H1 (cell line): ENCODE measurements at regions not wholly inside any gene's neighbourhood (a gene's known extent, or its start where the extent isn't known, plus 50 kb on each side); places are given as distances from the start of the nearest gene placed in this dataset.

ENCODE experiments used
- CTCF ChIA-PET: fragments of 300-600 bp; sonication (Branson Sonifier 250); formaldehyde crosslinking; loops from one replicate; lab custom pipeline; 2021; ENCODE audit not compliant: partially characterized antibody; lab: Charles Lee
- POLR2A ChIA-PET: fragments of 300-600 bp; sonication (Branson Sonifier 250); formaldehyde crosslinking; loops from one replicate; lab custom pipeline; 2021; ENCODE audit warnings: inconsistent platforms; ENCODE audit not compliant: partially characterized antibody; lab: Charles Lee
- DNase-seq, 2 experiments: peaks; one replicate each; pipeline versions ENCODE4 v3.0.0 to v3.0.0-alpha.2; 2010 to 2022; ENCODE audit warnings: low spot score in 2 of 2, low read depth in 1 of 2, mixed read lengths in 1 of 2
- FAIRE-seq: peaks from 2 replicates; lab custom pipeline; 2011; peaks lifted over from hg19 to GRCh38; lab: Jason Lieb, UNC
- H2AFZ ChIP-seq: 2 replicates; pipeline ENCODE4 v1.8.1; 2012; ENCODE audit warnings: low read length, inconsistent platforms
- H2AK5ac ChIP-seq: 2 replicates; pipeline ENCODE4 v1.6.1; 2013; ENCODE audit warnings: low read depth, low read length
- H2BK120ac ChIP-seq: replicated peaks from 2 replicates; pipeline ENCODE3; 2013; ENCODE audit warnings: low read depth, low read length, inconsistent platforms
- H2BK12ac ChIP-seq: 2 replicates; pipeline ENCODE4 v1.6.1; 2013; ENCODE audit warnings: low read depth, low read length
- H2BK15ac ChIP-seq: 2 replicates; pipeline ENCODE4 v1.6.1; 2013; ENCODE audit warnings: low read length
- H2BK20ac ChIP-seq: 2 replicates; pipeline ENCODE4 v1.6.1; 2013; ENCODE audit warnings: low read length
- H2BK5ac ChIP-seq: 2 replicates; pipeline ENCODE4 v1.6.1; 2013; ENCODE audit warnings: low read depth, low read length
- H3K14ac ChIP-seq: 2 replicates; pipeline ENCODE4 v1.6.1; 2013; ENCODE audit warnings: inconsistent platforms; ENCODE audit not compliant: insufficient read length
- H3K18ac ChIP-seq: 2 replicates; pipeline ENCODE4 v1.6.1; 2013; ENCODE audit warnings: low read length; ENCODE audit errors: extremely low read depth
- H3K23ac ChIP-seq: 2 replicates; pipeline ENCODE4 v1.6.1; 2013; ENCODE audit warnings: inconsistent platforms; ENCODE audit not compliant: insufficient read length
- H3K23me2 ChIP-seq: 2 replicates; pipeline ENCODE4 v1.6.1; 2013; ENCODE audit warnings: low read depth, low read length
- H3K27ac ChIP-seq: 2 replicates; pipeline ENCODE4 v1.6.1; 2011; ENCODE audit warnings: low read depth, low read length, inconsistent platforms
- H3K27me3 ChIP-seq, 4 experiments: replicated peaks in 1 of 4; 1 replicate in 1 of 4; 2 replicates in 3 of 4; pipeline versions ENCODE4 v1.6.1 to v1.8.1; 2011 to 2013; ENCODE audit warnings: low read length in 3 of 4, mild to moderate bottlenecking in 3 of 4, inconsistent platforms in 2 of 4, mixed read lengths in 2 of 4, moderate library complexity in 1 of 4; ENCODE audit not compliant: control insufficient read depth in 3 of 4, insufficient read depth in 3 of 4; ENCODE audit errors: extremely low read depth in 1 of 4
- H3K36me3 ChIP-seq, 4 experiments: 2 replicates each; pipeline versions ENCODE4 v1.6.1 to v1.8.1; 2011 to 2013; ENCODE audit warnings: mild to moderate bottlenecking in 4 of 4, low read length in 3 of 4, moderate library complexity in 2 of 4, control low read depth in 1 of 4, inconsistent platforms in 1 of 4; ENCODE audit not compliant: insufficient read depth in 4 of 4, control insufficient read depth in 2 of 4
- H3K4ac ChIP-seq: replicated peaks from 2 replicates; pipeline ENCODE3; 2013; ENCODE audit warnings: low read length, low read depth, mixed read lengths, inconsistent platforms; ENCODE audit not compliant: insufficient read length
- H3K4me1 ChIP-seq, 4 experiments: replicated peaks in 1 of 4; 1 replicate in 1 of 4; 2 replicates in 3 of 4; pipeline versions ENCODE4 v1.6.1 to v1.8.1; 2011 to 2013; ENCODE audit warnings: low read length in 3 of 4, inconsistent platforms in 2 of 4, mixed read lengths in 1 of 4; ENCODE audit not compliant: insufficient read depth in 4 of 4, control insufficient read depth in 3 of 4
- H3K4me2 ChIP-seq, 2 experiments: 2 replicates each; pipeline versions ENCODE4 v1.6.1 to v1.8.1; 2011 to 2013; ENCODE audit warnings: low read depth in 2 of 2, low read length in 2 of 2, control low read depth in 1 of 2, inconsistent platforms in 1 of 2, mild to moderate bottlenecking in 1 of 2; ENCODE audit not compliant: insufficient read depth in 1 of 2
- H3K4me3 ChIP-seq, 4 experiments: fragments of 200-600, 300-600 bp in 1 of 4; sonication (generic), shearing (Covaris generic), sonication (Bioruptor Twin) in 1 of 4; 2 replicates each; pipeline versions ENCODE4 v1.5.1 to v1.8.1; 2011 to 2016; ENCODE audit warnings: low read length in 4 of 4, low read depth in 3 of 4, control low read depth in 2 of 4, inconsistent platforms in 2 of 4, mild to moderate bottlenecking in 2 of 4, mixed read lengths in 1 of 4, moderate library complexity in 1 of 4; ENCODE audit not compliant: insufficient read depth in 2 of 4; ENCODE audit errors: extremely low read depth in 1 of 4
- H3K56ac ChIP-seq: replicated peaks from 2 replicates; pipeline ENCODE3; 2013; ENCODE audit warnings: low read depth, mild to moderate bottlenecking, mixed read lengths, low read length, inconsistent platforms; ENCODE audit not compliant: insufficient read length
- H3K79me1 ChIP-seq: 2 replicates; pipeline ENCODE4 v1.6.1; 2013; ENCODE audit warnings: low read depth, low read length, control low read depth
- H3K79me2 ChIP-seq, 2 experiments: 2 replicates each; pipeline versions ENCODE4 v1.6.1 to v1.8.1; 2012 to 2013; ENCODE audit warnings: low read length in 2 of 2, mild to moderate bottlenecking in 2 of 2, inconsistent platforms in 1 of 2; ENCODE audit not compliant: insufficient read depth in 2 of 2, control insufficient read depth in 1 of 2
- H3K9ac ChIP-seq, 4 experiments: replicated peaks in 1 of 4; 1 replicate in 1 of 4; 2 replicates in 3 of 4; pipeline versions ENCODE4 v1.6.1 to v1.8.1; 2011 to 2013; ENCODE audit warnings: low read depth in 3 of 4, low read length in 3 of 4, control low read depth in 2 of 4, mild to moderate bottlenecking in 2 of 4, moderate library complexity in 2 of 4, inconsistent platforms in 1 of 4; ENCODE audit errors: extremely low read depth in 1 of 4
- H3K9me3 ChIP-seq, 2 experiments: 2 replicates each; pipeline versions ENCODE4 v1.6.1 to v1.8.1; 2012 to 2013; ENCODE audit warnings: mild to moderate bottlenecking in 2 of 2, moderate library complexity in 2 of 2, control low read depth in 1 of 2, inconsistent platforms in 1 of 2, low read depth in 1 of 2, low read length in 1 of 2, mixed read lengths in 1 of 2; ENCODE audit not compliant: insufficient read depth in 2 of 2
- H4K20me1 ChIP-seq, 2 experiments: replicated peaks in 1 of 2; 2 replicates each; pipeline versions ENCODE3 to v1.8.1; 2011 to 2013; ENCODE audit warnings: inconsistent platforms in 2 of 2, low read length in 2 of 2, mild to moderate bottlenecking in 1 of 2; ENCODE audit not compliant: insufficient read depth in 2 of 2, control insufficient read depth in 1 of 2
- H4K5ac ChIP-seq: 2 replicates; pipeline ENCODE4 v1.6.1; 2013; ENCODE audit warnings: low read length, low read depth, mixed read lengths, inconsistent platforms; ENCODE audit not compliant: insufficient read length
- H4K8ac ChIP-seq: 2 replicates; pipeline ENCODE4 v1.8.0; 2013; ENCODE audit warnings: mild to moderate bottlenecking, moderate library complexity, low read length, inconsistent platforms; ENCODE audit not compliant: insufficient read depth; ENCODE audit errors: extremely low read depth
- H4K91ac ChIP-seq: replicated peaks from 2 replicates; pipeline ENCODE3; 2013; ENCODE audit warnings: low read length, mixed read lengths, inconsistent platforms; ENCODE audit not compliant: insufficient read length
- CBX5 ChIP-seq: fragments of 300-800, 300-1000 bp; sonication (generic); IDR thresholded peaks from 2 replicates; pipeline ENCODE4 v1.7.1; 2016; ENCODE audit warnings: antibody characterized with exemption, low read length, low read depth
- CHD2 ChIP-seq: IDR thresholded peaks from 2 replicates; pipeline ENCODE4 v1.6.1; 2012; ENCODE audit warnings: low read length, improper control_type of control experiment
- HDAC2 ChIP-seq, 2 experiments: fragments of 300-600 bp in 1 of 2; sonication (generic) in 1 of 2; IDR thresholded peaks; 2 replicates each; pipeline ENCODE4 v1.6.1; 2011 to 2012; ENCODE audit warnings: low read depth in 2 of 2, low read length in 2 of 2, mild to moderate bottlenecking in 2 of 2, moderate library complexity in 2 of 2, borderline replicate concordance in 1 of 2, inconsistent platforms in 1 of 2
- JUND ChIP-seq: IDR thresholded peaks from 2 replicates; pipeline ENCODE4 v1.6.1; 2011; ENCODE audit warnings: mild to moderate bottlenecking, improper control_type of control experiment, low read length
- KDM1A ChIP-seq: fragments of 200-600, 300-600 bp; sonication (generic); IDR thresholded peaks from 2 replicates; pipeline ENCODE4 v1.7.1; 2016; ENCODE audit warnings: mild to moderate bottlenecking, low read length, borderline replicate concordance
- MAFK ChIP-seq: IDR thresholded peaks from 2 replicates; pipeline ENCODE4 v1.6.1; 2012; ENCODE audit warnings: low read depth, mild to moderate bottlenecking, improper control_type of control experiment, low read length
- SIN3A ChIP-seq, 2 experiments: IDR thresholded peaks in 1 of 2; conservative IDR thresholded peaks in 1 of 2; 2 replicates each; pipeline ENCODE4 v1.6.1; 2011 to 2012; ENCODE audit warnings: low read length in 2 of 2, improper control_type of control experiment in 1 of 2, low read depth in 1 of 2, mild to moderate bottlenecking in 1 of 2
- SRF ChIP-seq: IDR thresholded peaks from 2 replicates; pipeline ENCODE4 v1.6.1; 2011; ENCODE audit warnings: mild to moderate bottlenecking, low read depth, low read length, moderate library complexity
- TAF1 ChIP-seq: IDR thresholded peaks from 2 replicates; pipeline ENCODE4 v1.6.1; 2011; ENCODE audit warnings: mild to moderate bottlenecking, low read depth, low read length
- TAF7 ChIP-seq: optimal IDR thresholded peaks from 2 replicates; pipeline ENCODE3; 2011; ENCODE audit warnings: low read depth, mild to moderate bottlenecking, inconsistent platforms, low read length, moderate library complexity, borderline replicate concordance
- ZNF274 ChIP-seq: IDR thresholded peaks from 2 replicates; pipeline ENCODE4 v1.7.0; 2012; ENCODE audit warnings: low read length, borderline replicate concordance; ENCODE audit errors: extremely low read depth
- WGBS, 2 experiments: shearing (Covaris generic) in 1 of 2; methylation state at CpG; one replicate each; pipeline versions ENCODE4 v1.1.6 to v1.1.7; 2013 to 2015; ENCODE audit warnings: low lambda C conversion rate in 2 of 2, mixed read lengths in 2 of 2, inconsistent platforms in 1 of 2, low coverage in 1 of 2, missing lambda C conversion rate in 1 of 2; ENCODE audit not compliant: insufficient replicate concordance in 2 of 2, insufficient coverage in 1 of 2, insufficient read length in 1 of 2; ENCODE audit errors: extremely low coverage in 1 of 2, missing lambda C conversion rate in 1 of 2; 5-methylcytosine and 5-hydroxymethylcytosine counted together
- TF ChIP-seq, protein P1 (sequence below), 3 experiments: IDR thresholded peaks; 1 replicate in 2 of 3; 2 replicates in 1 of 3; pipeline versions ENCODE4 v1.5.1 to v1.6.1; 2011; ENCODE audit warnings: low read length in 3 of 3, mild to moderate bottlenecking in 3 of 3, inconsistent platforms in 2 of 3, low read depth in 1 of 3, moderate library complexity in 1 of 3; ENCODE audit not compliant: insufficient read depth in 1 of 3; ENCODE audit errors: control extremely low read depth in 1 of 3

DNA sequence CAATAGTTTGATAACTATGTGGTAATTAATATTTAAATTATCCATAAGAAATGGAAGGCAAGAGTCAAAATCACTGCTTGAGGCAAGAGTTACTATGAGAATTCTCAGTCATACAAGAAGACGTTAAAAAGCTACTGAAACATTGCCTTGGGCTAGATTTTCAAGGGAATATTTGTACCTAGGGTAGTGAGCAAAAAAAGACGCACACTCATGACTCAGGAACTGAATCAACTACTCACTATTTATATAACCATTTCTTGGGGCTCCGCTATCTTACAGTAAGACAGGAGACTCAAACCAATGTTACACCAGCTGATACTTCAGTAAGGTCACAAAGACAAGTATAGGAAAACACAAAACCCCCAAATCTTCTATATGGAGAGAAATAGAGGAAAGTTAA is 151.5 kb upstream of the RNPC3 start:
- CTCF ChIA-PET: no interaction called here
- H3K27ac ChIP-seq: no peak overlapping the region
- no peak overlapping the region for H2BK15ac ChIP-seq
- DNase-seq: no peak
- H3K4me3 ChIP-seq: no peak overlapping the region
- H3K36me3 ChIP-seq: no peaks in the 10 kb centered on the region
- no peaks in the 10 kb centered on the region for H3K79me2 ChIP-seq
- H4K5ac ChIP-seq: no peak overlapping the region
- H3K14ac ChIP-seq: no peak overlapping the region
- no peak for FAIRE-seq
- H3K27me3 ChIP-seq: peaks cover 0 to 1% (median 0%) of the 10 kb centered on the region in 4 experiments; a peak in 1 of 7 replicates
- POLR2A ChIA-PET: no interaction called here
- no peak overlapping the region for H2BK20ac ChIP-seq
- no peak overlapping the region for H3K23ac ChIP-seq
- 92% methylated on average over 3 of the region's 3 CpGs; no CpG with 5 or more reads in 1 of the 2 experiments for WGBS, 2 experiments
- H3K4ac ChIP-seq: no peak overlapping the region
- H3K56ac ChIP-seq: no peak overlapping the region
- no peak overlapping the region for H4K8ac ChIP-seq
- no peak overlapping the region for H3K9ac ChIP-seq
- no peak overlapping the region for H2AFZ ChIP-seq
- H2AK5ac ChIP-seq: no peak overlapping the region
- no peaks in the 10 kb centered on the region for H3K4me1 ChIP-seq
- no peak overlapping the region for H2BK12ac ChIP-seq
- H3K23me2 ChIP-seq: no peaks in the 10 kb centered on the region
- H2BK120ac ChIP-seq: no peak overlapping the region
- no peaks in the 10 kb centered on the region for H3K79me1 ChIP-seq
- no peak overlapping the region for H2BK5ac ChIP-seq
- H3K18ac ChIP-seq: no peak overlapping the region
- H4K91ac ChIP-seq: no peak overlapping the region
- no peaks in the 10 kb centered on the region for H4K20me1 ChIP-seq
- no peak overlapping the region for H3K4me2 ChIP-seq
- peaks cover 0 to 4% of the 10 kb centered on the region in 2 experiments; a peak in 3 of 4 replicates for H3K9me3 ChIP-seq
- TF ChIP-seq SRF (no peak), ZNF274 (no peak), HDAC2 (IDR thresholded peaks at IDR 0.05; ENCODE audit: borderline replicate concordance in 1 of 2, low read depth in 2 of 2, low read length in 2 of 2) (no peak), CHD2 (no peak), KDM1A (no peak), SIN3A (conservative IDR thresholded peaks at IDR 0.05 in 1 of 2, IDR thresholded peaks at IDR 0.05 in 1 of 2; ENCODE audit: low read depth in 1 of 2, low read length in 2 of 2) (no peak), TAF7 (no peak), CBX5 (no peak), TAF1 (no peak), JUND (no peak), MAFK (no peak)
- TF ChIP-seq, protein P1, sequence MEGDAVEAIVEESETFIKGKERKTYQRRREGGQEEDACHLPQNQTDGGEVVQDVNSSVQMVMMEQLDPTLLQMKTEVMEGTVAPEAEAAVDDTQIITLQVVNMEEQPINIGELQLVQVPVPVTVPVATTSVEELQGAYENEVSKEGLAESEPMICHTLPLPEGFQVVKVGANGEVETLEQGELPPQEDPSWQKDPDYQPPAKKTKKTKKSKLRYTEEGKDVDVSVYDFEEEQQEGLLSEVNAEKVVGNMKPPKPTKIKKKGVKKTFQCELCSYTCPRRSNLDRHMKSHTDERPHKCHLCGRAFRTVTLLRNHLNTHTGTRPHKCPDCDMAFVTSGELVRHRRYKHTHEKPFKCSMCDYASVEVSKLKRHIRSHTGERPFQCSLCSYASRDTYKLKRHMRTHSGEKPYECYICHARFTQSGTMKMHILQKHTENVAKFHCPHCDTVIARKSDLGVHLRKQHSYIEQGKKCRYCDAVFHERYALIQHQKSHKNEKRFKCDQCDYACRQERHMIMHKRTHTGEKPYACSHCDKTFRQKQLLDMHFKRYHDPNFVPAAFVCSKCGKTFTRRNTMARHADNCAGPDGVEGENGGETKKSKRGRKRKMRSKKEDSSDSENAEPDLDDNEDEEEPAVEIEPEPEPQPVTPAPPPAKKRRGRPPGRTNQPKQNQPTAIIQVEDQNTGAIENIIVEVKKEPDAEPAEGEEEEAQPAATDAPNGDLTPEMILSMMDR (IDR thresholded peaks at IDR 0.05; ENCODE audit: control extremely low read depth in 1 of 3, insufficient read depth in 1 of 3, low read depth in 1 of 3, low read length in 3 of 3): no peak
